Activated CD8-positive, alpha-beta memory T cell treated with anti-CD3 and anti-CD28 coated beads for 36 hours (primary cell): ENCODE measurements at regions not wholly inside any gene's neighbourhood (a gene's known extent, or its start where the extent isn't known, plus 50 kb on each side); places are given as distances from the start of the nearest gene placed in this dataset.
"Not testable (repeated sequence)": the region's sequence is repeated elsewhere in the genome, so short reads cannot be mapped to it uniquely, and the experiment has no call there.

Source experiments
- CTCF ChIA-PET: fragments of 350-600 bp; sonication (Branson Sonifier 250); formaldehyde crosslinking; loops from one replicate; lab custom pipeline; 2021; ENCODE audit warnings: antibody characterized with exemption; lab: Charles Lee
- POLR2A ChIA-PET: fragments of 350-600 bp; sonication (Branson Sonifier 250); formaldehyde crosslinking; loops from one replicate; lab custom pipeline; 2021; ENCODE audit warnings: antibody characterized with exemption; lab: Charles Lee

DNA sequence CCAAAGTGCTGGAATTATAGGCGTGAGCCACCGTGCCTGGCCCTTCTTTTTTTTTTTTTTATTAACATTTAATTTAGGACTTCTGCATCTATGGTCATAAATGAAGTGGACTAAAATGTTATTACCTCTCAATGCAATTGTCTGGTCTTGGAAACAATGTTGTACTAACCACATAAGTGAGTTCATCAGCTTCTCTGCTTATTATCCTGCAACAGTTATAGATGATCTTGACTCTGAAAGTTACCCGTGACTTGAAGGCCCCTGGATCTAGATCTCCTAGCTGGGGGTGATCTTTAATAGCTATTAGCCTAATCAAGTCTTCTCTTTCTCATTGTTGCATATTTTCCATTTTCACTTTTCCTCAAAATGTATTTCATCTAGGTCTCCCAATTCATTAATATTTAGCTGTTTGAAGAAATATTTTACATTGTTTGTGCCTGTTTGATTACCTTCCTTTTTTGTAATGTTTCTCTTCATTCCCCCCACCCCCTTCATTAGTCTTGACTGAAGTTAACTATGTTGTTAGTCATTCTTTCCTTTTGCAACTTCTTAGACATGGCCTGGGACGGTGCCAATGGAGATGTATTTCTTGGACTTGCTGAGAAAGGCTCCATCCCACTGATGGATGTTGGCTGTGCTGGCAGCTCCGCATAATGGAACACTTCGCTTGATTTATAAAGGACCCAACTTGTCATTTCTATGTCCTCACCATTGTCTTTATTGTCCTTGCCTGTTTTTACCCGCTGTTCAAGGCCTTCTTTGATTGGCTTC, 141.6 kb upstream of the RIOK3 start:
- ChIA-PET CTCF (interaction anchor here (1.0 kb wide), 1 partner anchor 180 kb away, joined by 3 read pairs; no protein-coding TSS in a partner anchor), POLR2A (no interaction called here)

DNA sequence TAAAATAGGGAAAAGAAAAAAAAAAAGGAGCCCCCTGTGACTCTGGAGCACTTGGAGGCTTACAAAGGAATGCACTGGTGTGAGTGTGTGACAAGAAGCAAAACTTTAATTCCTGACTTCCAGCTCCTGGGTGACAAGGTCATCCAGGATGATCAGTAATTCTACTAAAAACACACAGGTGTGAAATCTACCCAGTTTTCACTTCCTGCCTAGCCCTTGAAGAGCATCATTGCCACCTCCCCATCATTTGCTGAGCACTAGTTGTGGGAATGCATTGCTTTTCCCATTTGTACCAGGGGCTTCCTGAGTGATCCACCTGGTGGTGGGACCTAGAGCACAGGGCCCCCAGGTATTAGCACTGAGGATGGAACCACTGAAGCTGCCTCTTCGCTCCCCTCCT, 139.7 kb upstream of the RIOK3 start:
- ChIA-PET POLR2A (no interaction called here), CTCF (no interaction called here)

DNA sequence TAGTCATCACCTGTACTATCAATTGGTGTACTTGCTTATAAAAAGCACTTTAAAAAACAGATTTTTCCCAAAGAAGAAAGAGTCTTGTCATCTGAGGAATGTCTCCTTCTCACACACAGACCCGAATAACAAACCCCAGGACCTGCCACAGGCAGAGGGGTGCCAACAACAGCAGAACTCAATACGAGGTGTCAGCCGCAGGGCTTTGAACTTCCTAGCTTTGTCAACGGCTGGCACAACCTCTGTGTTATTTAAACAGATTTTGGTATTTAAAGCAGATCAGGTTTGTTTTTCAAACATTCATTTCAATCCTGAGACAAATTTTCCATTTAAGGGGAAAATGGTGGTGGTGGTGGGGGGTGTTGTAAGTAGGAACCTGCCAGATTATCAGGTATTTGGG, 138.4 kb upstream of the RIOK3 start:
- POLR2A ChIA-PET, result no interaction called here
- CTCF ChIA-PET, result no interaction called here

DNA sequence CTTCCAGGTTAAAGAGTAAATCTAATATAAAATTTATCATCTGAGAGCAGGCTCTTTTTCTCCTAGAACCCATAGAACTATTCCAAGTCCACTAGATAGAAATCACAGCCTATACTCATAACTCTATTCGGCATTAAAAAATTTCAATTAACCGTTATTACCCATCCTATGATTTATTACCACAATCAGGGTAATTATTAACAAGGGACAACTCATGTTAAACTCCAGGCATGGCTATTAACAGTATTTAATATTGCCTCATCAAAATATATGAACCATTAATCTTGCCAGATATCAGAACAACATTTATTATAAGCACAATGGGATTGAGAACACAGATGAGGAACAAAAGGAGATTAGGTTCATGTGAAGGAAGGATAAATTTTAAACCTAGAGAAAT, 136.8 kb upstream of the RIOK3 start:
- CTCF ChIA-PET, result no interaction called here
- POLR2A ChIA-PET, result no interaction called here

DNA sequence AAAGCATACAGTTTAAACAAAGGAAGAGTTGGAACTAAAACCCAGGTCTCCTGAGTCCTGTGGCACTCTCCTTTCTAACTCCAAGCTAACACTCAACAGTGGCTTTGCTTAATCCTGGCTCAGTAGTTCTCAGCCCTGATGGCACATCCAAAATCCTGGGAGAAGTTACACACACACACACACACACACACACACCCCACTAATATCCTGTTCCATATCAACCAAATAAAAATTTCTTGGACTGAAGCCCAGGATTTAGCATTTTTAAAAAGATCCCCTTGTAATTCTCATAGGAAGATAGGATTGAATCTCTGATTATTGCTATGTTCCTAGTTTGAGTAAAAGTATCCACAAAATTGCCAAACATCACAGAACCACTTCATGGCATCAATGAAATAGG, 136.1 kb upstream of the RIOK3 start:
- CTCF ChIA-PET, result no interaction called here
- POLR2A ChIA-PET, result no interaction called here

DNA sequence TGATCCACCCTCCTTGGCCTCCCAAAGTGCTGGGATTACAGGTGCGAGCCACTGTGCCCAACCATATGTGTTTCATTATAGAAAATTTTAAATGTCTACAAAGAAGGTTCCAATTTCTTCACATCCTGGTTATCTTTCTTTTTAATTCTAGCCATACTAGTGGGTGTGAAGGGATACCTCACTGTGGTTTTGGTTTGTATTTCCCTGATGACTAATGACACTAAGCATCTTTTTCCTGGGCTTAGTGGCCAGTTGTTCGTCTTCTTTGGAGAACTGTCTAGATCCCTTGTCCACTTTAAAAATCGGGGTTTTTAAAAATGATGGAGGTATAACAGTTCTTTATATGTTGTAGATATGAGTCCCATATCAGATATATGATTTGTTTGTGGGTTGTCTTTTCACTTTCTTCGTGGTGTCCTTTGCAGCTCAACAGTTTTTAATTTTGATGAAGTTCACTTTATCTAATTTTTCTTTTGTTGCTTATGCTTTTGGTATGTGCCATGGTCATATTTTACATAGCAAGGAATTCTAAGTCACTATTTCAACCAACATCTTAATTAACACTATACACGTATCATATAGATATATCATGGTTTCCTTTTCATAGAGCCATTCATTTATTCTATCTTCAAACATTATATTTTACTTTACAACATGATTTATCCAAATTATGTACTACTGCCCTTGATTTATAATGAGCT, 135.0 kb upstream of the RIOK3 start:
- CTCF ChIA-PET, result no interaction called here
- POLR2A ChIA-PET, result no interaction called here

DNA sequence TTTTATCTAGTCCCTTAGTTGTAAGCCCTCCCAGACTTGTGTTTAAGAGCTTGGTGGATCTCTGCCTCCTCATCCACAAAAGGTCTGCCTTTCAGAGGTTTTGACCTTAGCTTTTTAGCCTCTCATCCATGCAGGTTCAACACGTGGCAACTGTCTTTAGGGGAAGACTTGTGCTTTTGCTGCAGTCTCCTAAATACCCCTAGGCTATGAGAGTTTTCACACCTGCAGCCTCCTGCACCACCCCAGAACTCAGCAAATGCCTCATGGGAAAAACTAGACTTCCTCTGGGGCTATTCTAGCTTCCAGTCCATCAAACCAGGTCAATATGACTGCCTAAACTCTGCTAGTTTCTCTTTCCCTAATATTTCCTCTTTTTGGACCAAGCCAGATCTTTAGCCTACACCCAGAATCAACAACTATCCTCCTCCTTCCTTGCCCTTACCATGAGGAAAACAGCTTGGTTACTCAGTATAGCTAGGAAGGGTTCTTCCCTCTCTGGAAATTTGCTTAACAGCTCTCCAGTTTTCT, 132.3 kb upstream of the RIOK3 start:
- ChIA-PET CTCF (interaction anchor here (0.9 kb wide), 1 partner anchor 57 kb away, joined by 3 read pairs; no protein-coding TSS in a partner anchor), POLR2A (no interaction called here)

DNA sequence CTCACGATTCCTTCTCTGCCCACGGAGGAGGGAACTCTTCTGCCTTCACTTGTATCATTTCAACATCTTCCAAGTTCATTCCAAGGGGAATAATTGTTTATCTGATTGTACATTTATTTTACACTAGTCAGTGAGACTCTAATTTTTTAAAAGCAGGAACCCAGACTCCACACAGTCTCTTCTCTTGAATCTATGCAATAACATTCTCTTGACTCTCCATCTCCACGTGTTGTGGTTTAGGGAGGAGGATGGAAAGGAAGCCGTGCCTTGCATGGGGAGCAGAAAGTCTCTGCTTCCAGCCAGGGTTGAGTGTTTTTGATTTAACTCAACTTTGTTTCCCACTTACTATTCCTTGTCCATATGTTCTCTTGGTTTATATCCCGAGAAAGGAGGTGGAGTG, 131.1 kb upstream of the RIOK3 start:
- ChIA-PET POLR2A (no interaction called here), CTCF (no interaction called here)

DNA sequence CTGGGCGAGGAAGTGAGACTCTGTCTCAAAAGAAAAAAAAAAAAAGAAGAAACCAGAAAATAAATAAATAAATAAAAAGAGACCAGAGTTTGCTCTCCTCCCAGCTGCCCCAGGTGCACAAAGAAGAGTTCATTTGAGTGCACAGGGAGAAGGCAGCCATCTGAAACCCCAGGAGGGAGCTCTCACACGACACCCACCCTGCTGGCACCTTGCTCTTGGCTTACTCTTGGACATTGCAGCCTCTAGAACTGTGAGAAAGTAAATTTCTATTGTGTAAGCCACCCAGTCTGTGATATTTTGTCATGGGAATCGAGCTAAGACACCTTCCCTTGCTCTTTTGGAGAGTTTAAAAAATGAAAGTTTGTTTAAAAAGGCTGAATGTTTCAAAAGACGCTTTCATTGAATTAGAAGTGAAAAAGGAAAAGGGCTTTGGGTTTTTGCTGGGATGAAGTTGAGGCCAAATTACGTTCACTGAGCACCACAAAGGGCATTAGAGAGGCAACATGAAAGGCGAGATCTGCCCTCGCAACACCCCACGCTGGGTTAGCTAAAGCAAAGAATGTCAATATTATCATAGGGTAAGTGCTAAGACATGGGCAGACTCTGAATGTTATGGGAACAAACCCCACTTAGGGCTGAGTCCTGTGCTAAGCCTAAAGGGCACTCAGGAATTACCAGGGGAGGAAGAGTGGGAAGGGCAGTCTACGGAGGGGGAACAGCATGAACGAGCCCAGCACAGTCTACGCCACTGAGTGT, 128.9 kb upstream of the RIOK3 start:
- ChIA-PET POLR2A (no interaction called here), CTCF (no interaction called here)

DNA sequence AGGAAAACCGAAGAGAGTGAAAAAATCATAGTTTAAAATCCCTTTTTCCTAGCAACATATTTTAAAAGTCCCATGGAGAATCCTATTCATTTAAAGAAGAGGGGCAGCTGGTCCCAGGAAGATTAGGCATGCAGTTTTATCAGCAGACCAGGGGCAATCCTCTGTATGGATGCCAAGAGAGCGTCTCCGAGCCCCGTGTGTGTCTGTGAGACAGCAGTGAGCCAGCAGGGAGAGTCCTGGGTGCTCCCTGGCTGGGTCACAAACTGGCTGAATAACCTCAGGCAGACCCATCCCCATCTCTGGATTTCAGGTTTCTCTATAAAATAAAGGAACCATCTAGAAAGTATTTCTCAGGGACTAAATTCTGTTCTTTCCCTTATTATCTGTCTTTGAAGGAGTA, 128.2 kb upstream of the RIOK3 start:
- POLR2A ChIA-PET, result no interaction called here
- CTCF ChIA-PET, result no interaction called here

DNA sequence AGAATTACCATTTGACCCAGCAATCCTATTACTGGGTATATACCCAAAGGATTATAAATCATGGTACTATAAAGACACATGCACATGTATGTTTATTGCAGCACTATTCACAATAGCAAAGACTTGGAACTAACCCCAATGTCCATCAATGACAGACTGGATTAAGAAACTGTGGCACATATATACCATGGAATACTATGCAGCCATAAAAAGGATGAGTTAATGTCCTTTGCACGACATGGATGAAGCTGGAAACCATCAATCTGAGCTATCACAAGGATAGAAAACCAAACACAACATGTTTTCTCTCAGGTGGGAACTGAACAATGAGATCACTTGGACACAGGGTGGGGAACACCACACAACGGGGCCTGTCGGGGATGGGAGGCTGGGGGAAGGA, 123.4 kb upstream of the RIOK3 start:
- POLR2A ChIA-PET, CTCF ChIA-PET: not testable (repeated sequence)

DNA sequence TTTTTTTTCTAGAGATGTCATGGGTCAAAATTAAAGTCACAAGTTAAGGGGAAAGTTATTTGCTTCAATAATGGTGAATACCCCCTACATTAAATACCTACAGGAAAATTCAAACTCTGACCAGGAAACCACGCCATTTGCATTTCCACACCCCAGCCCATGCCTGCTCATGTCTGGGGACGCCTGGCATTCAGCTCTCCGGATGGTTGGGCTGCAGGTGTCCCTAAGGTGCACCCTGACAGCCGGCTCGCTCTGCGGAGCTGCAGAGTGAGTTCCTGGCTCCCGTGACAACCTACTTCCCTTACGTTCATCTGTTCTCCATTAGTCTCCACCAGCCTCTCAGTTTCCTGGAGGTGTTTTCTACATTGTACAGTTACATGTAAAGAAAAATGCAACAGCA, 122.7 kb upstream of the RIOK3 start:
- CTCF ChIA-PET, result no interaction called here

DNA sequence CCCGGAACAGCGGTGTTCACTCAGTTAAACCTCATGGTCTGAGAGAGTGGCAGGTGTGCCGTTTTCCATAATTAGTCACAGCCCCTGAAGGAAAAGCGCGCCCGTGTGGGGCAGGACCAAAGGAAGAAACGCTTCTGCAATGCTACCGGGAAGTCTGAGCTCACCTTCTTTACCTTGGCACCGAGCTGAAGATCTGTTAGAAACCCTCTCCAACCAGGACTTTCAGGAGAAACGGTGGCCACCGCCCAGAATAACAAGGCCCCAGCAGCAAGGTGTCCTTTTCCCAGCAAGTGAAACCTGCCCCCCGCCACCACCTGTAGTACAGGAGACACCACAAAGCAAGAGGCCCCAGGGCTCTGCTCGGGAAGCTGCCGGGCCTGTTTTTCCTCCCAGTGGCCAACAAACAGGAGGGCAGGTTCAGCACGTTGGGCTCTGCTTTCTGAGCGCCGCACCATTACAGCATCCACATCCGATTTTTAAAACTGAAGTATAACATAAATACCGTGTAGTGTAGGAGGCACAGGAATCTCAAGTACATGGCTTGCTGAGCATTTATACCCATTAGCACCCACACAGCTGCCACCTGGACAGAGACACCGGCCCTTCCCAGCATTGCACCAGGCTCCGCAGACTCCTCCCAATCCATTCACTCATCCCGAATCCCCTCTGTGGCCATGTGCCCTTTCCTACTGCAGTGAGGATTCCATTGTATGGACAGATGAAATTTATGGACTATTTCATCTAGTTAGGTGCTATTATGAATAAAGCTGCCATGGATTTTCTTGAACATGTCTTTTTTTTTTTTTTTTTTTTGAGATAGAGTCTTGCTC, 121.8 kb upstream of the RIOK3 start:
- POLR2A ChIA-PET, result no interaction called here
- CTCF ChIA-PET, result no interaction called here

More for the DNA sequence above, 122.7 kb upstream of the RIOK3 start:
- POLR2A ChIA-PET, result no interaction called here

DNA sequence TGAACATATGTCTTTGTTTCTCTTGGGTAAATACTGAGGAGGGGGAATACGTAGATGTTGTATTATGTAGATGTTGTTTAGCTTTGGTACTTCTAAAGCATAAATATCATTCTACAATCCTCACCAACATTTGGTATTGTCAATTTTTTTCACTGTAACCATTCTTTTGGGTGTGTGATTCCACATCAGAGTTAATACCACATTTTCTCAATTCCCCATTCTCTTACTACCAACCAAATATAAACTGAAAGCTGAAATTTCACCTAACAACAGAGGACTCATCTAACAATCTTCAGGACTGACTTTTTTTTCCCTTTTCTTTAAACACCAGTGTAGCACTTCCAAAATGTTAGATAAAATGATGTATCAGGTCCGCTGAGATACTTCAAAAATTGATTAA, 120.7 kb upstream of the RIOK3 start:
- ChIA-PET CTCF (no interaction called here), POLR2A (no interaction called here)

DNA sequence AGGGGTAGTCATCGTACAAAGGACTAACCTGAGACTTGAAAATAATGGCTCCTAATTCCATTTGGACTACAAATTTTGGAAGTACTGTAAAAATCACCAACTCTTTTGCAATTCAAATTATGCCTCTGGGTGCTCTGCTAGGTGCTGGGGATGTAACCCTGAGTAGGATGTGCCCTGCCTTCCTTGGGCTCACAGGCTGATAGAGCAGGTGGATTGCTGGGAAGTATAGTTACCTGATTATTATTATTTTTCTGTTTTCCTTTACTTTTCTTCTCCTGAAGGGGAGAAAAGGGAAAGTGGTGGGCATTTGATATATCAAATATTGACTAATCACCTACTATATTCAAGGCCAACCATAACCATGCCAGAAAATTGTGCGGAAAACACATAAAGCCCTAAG, 119.3 kb upstream of the RIOK3 start:
- POLR2A ChIA-PET, result no interaction called here
- CTCF ChIA-PET, result no interaction called here

DNA sequence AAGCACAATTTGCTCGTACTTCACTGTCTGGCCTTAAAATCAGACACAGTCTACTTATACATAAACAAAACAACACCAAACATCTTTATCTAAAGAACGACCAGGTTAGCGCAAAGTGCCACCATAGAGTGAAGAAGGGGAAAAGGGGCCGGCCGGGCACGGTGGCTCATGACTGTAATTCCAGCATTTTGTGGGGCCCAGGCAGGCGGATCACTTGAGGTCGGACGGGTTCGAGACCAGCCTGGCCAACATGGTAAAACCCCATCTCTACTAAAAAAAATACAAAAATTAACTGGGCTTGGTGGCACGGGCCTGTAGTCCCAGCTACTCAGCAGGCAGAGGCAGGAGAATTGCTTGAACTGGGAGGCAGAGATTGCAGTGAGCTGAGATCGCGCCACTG, 118.5 kb upstream of the RIOK3 start:
- CTCF ChIA-PET, result no interaction called here
- POLR2A ChIA-PET, result no interaction called here

DNA sequence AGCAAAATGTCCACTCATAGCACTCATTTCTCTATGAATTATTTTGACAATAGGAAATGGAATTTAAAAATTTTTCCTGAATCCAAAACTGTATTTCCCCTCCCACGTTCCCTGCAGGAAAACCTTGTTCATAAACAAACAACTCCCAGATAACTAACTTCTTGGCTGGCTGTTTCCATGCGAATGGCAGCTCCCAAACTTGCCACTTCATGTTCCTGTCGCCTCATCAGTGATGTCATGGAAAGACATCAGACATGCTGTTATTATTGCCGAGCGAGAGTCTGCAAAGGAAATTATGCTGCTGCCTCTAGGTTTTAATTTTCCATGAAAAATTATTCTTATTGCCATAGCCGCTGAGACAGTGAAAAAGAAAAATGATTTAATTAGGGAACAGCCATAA, 117.0 kb upstream of the RIOK3 start:
- ChIA-PET CTCF (no interaction called here), POLR2A (no interaction called here)

DNA sequence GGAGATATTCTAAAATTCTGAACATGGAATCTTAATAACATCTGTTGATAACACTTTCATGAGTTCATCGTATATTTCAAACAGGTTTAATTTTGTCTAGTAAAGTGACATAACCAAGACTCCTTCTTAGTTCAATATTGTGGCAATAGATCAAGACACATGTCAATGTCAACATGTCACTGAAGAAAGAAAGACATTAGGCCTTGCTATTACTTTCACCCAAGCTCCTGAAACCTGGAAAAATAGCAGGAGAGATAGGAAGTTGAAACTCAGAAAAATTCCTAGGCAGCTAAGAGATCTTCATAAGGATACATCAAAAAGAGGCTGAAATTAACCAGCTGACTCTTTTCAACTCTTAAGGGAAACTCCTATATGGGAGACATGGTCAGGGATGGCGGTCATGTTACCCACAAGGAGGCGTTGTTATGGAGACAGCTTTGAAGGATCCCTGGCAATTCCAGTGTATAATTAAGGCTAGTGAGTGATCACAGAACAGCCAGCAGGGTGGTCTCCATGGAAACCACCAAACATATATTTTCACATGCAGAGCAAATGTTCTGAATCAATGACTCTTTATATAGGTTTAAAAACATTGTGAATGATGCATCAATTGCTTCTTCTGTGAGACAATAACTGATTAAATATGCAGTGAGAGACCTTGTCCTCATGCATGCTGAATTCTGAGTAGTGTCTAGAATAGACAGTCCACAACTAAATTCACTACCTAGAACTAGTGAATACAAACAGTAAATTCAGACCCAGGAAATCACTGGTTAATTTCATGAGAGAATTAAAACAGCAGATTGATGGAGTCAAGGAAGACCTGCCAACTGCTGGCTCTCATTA, 115.3 kb upstream of the RIOK3 start:
- ChIA-PET POLR2A (no interaction called here), CTCF (no interaction called here)

DNA sequence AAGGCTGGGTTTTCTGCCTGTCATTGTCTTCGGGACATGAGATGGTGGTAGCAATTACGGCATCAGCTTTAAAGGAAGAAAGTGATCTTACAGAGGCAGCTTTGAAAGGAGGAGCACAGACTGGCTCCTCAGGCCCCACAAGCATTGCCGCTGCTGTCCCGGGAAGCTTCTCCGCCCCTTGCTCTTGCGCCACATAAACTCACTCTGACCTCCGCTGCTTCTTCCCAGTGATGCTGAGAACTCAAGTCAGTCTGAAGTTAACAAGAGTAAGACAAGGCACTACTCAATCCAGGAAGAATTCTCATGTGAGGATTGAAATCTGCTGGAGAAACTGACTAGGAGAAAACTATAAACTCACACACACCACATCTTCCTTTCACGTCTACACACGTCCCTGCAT, 112.4 kb upstream of the RIOK3 start:
- CTCF ChIA-PET, result interaction anchor here (0.6 kb wide), 1 partner anchor 208 kb away, joined by 4 read pairs; no protein-coding TSS in a partner anchor
- POLR2A ChIA-PET, result no interaction called here
